Heart right ventricle (tissue), 16 donors: ENCODE measurements at regions not wholly inside any gene's neighbourhood (a gene's known extent, or its start where the extent isn't known, plus 50 kb on each side); places are given as distances from the start of the nearest gene placed in this dataset.

ENCODE experiments used
- ATAC-seq, 8 donors: fragments of 200-7000 bp; cut with Tn5 transposase; one replicate each; pipeline ENCODE4 v1.9.1; 2020; ENCODE audit warnings: mild to moderate bottlenecking in 8 of 8, moderate library complexity in 8 of 8, moderate number of reproducible peaks in 1 of 8
- DNase-seq, 2 donors: peaks; one replicate each; pipeline ENCODE4 v3.0.0-alpha.2; 2020
- H3K27ac ChIP-seq, 10 donors: fragments of 200-600 bp; sonication (generic) in 2 of 10; one replicate each; pipeline versions ENCODE4 v1.5.0 to v1.8.0; 2020 to 2022; ENCODE audit warnings: mild to moderate bottlenecking in 3 of 10
- H3K27me3 ChIP-seq, 7 donors: fragments of 200-600 bp; one replicate each; pipeline ENCODE4 v1.8.0; 2021 to 2022; ENCODE audit warnings: mild to moderate bottlenecking in 2 of 7
- H3K36me3 ChIP-seq, 9 donors: fragments of 200-600 bp; sonication (generic) in 1 of 9; one replicate each; pipeline versions ENCODE4 v1.5.0 to v1.8.0; 2020 to 2022; ENCODE audit warnings: mild to moderate bottlenecking in 2 of 9
- H3K4me1 ChIP-seq, 9 donors: fragments of 200-600 bp; sonication (generic) in 1 of 9; one replicate each; pipeline versions ENCODE4 v1.5.0 to v1.8.0; 2020 to 2022; ENCODE audit warnings: mild to moderate bottlenecking in 4 of 9
- H3K4me3 ChIP-seq, 10 donors: fragments of 200-600 bp; sonication (generic) in 2 of 10; one replicate each; pipeline versions ENCODE4 v1.5.0 to v1.8.0; 2020 to 2022; ENCODE audit warnings: mild to moderate bottlenecking in 7 of 10, moderate library complexity in 2 of 10
- H3K9me3 ChIP-seq, 11 donors: fragments of 200-600 bp in 10 of 11; sonication (generic) in 2 of 11; one replicate each; pipeline versions ENCODE4 v1.5.0 to v1.8.0; 2013 to 2022; ENCODE audit warnings: mild to moderate bottlenecking in 2 of 11, control low read depth in 1 of 11, moderate library complexity in 1 of 11
- CTCF ChIP-seq, 9 donors: fragments of 200-600 bp; sonication (generic) in 2 of 9; IDR thresholded peaks; one replicate each; pipeline versions ENCODE4 v1.5.0 to v1.8.0; 2021 to 2022; ENCODE audit warnings: antibody characterized with exemption in 9 of 9, mild to moderate bottlenecking in 5 of 9, moderate library complexity in 1 of 9
- WGBS, 2 donors: extraction: QIAGEN DNeasy Blood & Tissue Kit; methylation state at CpG; one replicate each; pipeline ENCODE4 v1.1.7; 2013; ENCODE audit warnings: inconsistent platforms in 1 of 2; 5-methylcytosine and 5-hydroxymethylcytosine counted together
- intact Hi-C, 10 donors: fragments of 100-400 bp; cut with DNase I; formaldehyde crosslinking; loops; one replicate each; pipeline versions ENCODE4 v1.11.1 to v1.14.2; 2022
- donor health status: Arrhythmogenic right ventricular cardiomyopathy.
- donor health status: ischemic (EF 13 %, LVEDD 7.1; RV severe dilation, severe dysfunction).
- donor health status: healthy with polysubstance abuse.
- donor health status: DM: no; HTN: yes; CAD: no.
- donor health status: DM: no; HTN: no; CAD: no.
- donor health status: ischemic (EF 25% LVEDD 6.9; RV normal size, moderate dysfunction).
- donor health status: ischemic (EF 25% LVEDD 5.7; RV mildly dilated, moderate dysfunction).
- donor health status: healthy.
- donor health status: DM: yes; HTN: yes; CAD: no.
- donor health status: Ischemic cardiomyopathy.
- donor health status: ischemic (EF 35%, LVEDD 5.7; RV mildly dilated, moderate dysfunction).
- donor health status: nonischemic (EF 11% LVEDD 7.7; RV severe dilation, severe dysfunction).
- donor health status: DM: yes; HTN: yes; CAD: no.
- donor health status: PGD.
- donor health status: ischemic (EF 29% LVEDD 5.4; RV normal size, mild dysfunction).
- donor health status: nonischemic (EF 23%, LVEDD 6.1; RV moderate dilation, normal function).

GRCh38 chr3:197349368-197349767 is 51.0 kb upstream of the DLG1 start:
- Histone ChIP-seq H3K4me3 (no peak overlapping the region), H3K9me3 (no peaks in the 10 kb centered on the region), H3K27me3 (no peaks in the 10 kb centered on the region), H3K27ac (no peak overlapping the region), H3K4me1 (peaks cover 0 to 27% (median 22%) of the 10 kb centered on the region in 9 donors), H3K36me3 (no peaks in the 10 kb centered on the region)
- DNase-seq (no peak), ATAC-seq (no peak)
- 87 to 88% methylated on average over 8 of the region's 8 CpGs for WGBS, 2 donors
- TF ChIP-seq CTCF (IDR thresholded peaks at IDR 0.05): no peak
- intact Hi-C loops: no loop called here
